ENCODE measurements at regions not wholly inside any gene's neighbourhood (a gene's known extent, or its start where the extent isn't known, plus 50 kb on each side); places are given as distances from the start of the nearest gene placed in this dataset.

- DNase-seq (ENCODE audit: low read depth in 2 of 2), result no peak
Observed at GRCh38 chr15:47364230-47365141, 352.8 kb upstream of the SEMA6D start.

DNA sequence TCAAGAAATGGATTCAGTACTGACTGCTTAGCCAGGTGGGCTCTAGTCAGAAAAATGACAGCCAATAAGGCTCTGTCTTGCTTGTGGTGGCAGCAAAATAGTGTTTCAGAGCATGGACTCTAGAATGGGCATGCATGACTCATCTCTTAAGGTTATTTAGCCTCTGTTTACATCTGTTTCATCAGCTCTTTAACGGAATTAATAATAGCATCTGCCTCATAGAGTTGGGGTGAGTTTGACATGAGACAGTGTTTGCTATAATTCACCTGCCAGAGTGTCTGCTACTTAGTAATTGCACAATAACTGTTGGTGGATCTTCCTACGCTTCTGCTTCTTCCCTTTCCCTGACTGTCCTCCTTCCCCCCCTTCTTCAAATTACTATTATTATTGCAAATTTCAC lies 350.4 kb upstream of the SEMA6D start:
- no peak for DNase-seq (ENCODE audit: low read depth in 2 of 2)

GRCh38 chr15:47367726-47368390 lies 349.4 kb upstream of the SEMA6D start:
- no peak for DNase-seq (ENCODE audit: low read depth in 2 of 2)

DNA sequence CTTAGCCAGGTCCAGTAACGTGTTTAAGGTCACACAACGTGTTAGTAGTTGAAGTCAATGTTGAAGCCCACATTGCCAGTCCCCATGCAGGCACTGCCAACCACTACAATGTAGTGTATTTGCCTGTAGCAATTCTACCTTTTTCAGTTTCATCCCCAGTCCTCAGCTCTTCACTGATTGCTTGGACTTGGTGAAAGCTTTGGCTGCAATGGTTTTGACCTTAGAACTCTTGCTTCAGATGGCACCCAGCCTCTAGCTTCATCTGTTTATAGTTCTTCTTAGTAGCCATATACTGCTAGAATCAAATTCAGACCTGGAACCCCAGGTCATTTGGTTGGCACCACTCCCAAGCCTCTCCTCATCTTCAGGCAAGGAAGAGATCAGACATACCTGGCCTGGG lies 345.4 kb upstream of the SEMA6D start:
- no peak for DNase-seq (ENCODE audit: low read depth in 2 of 2)

DNA sequence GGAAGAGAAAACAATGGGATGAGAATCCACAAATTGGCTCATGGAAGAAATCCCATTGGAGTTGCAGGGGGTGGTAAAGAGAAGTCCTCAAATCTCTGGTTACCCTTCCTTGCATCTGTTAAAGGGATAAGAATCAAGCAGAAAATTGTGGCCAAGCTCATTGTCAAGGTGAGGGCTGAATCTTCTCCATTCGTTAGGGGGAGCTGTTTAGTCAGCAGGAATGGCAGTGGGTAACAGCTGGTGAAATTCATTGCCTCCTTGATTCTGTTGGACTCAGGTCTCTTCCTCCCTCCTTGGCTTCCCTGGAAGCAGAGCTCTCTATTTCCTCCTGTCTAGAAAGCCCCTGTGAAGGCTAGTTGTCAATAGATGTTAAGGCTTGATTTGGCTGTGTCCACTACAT lies 343.1 kb upstream of the SEMA6D start:
- DNase-seq (ENCODE audit: low read depth in 2 of 2), result no peak

DNA sequence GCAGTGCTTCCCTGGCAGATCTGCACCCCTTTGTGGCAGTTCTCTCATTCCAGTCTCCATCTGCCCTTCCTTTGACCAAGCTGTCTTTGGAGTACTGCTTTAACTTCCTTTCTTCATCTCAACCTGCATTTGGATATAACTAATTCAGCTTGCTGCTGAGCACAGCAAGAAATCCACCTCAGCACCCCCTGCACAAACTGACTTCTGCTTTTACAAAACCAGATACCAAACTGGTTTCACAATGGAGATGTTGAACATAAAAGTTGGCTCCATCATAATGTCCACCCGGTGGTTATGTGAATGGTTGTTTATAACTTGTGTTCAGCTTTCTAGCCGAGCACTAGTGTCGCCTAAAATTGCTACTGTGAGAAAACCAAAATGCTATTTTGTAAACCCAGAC lies 341.1 kb upstream of the SEMA6D start:
- DNase-seq (ENCODE audit: low read depth in 2 of 2), result no peak

- DNase-seq (ENCODE audit: low read depth in 2 of 2), result no peak
Observed at GRCh38 chr15:47377465-47377864, 339.8 kb upstream of the SEMA6D start.

GRCh38 chr15:47378527-47378926 lies 338.8 kb upstream of the SEMA6D start:
- no peak for DNase-seq (ENCODE audit: low read depth in 2 of 2)

DNA sequence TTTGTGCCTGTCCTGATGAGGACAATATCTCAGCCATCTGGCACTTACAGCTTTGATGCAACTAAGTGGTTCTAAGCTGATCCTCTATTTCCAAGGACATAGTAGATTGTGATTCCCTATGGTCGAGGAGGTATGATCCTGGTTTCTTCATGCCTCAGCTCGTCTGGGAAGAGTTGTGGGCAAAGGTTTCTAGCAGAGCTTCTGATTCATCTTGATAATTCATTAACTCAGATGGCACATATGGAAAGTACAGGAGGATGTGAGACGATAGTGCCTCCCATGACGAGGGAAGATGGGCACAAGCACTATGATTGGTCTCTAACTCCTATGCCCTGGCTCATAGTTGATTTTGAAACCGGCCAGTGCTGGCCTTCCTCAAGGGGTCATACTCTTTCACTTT lies 334.2 kb upstream of the SEMA6D start:
- DNase-seq (ENCODE audit: low read depth in 2 of 2), result no peak

DNA sequence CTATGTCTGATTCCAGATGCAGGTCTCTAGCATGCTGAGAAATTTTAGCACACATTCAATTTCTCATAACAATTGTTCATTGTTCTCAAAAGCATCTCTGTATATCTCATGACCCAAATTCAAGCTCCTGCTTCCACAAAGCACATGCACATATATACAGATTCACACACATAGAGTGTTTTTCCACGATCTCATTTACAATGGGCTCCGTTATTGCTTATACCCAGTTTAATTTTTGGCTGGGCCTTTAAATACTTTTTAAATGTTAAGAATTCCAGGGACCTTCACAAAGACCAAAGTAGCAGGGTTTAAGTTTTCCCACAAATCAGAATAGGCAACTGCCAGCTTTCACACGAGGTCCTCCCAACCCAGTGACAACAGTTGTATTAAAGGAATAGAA lies 333.5 kb upstream of the SEMA6D start:
- DNase-seq (ENCODE audit: low read depth in 2 of 2), result no peak

GRCh38 chr15:47384341-47384740 lies 333.0 kb upstream of the SEMA6D start:
- no peak for DNase-seq (ENCODE audit: low read depth in 2 of 2)

DNA sequence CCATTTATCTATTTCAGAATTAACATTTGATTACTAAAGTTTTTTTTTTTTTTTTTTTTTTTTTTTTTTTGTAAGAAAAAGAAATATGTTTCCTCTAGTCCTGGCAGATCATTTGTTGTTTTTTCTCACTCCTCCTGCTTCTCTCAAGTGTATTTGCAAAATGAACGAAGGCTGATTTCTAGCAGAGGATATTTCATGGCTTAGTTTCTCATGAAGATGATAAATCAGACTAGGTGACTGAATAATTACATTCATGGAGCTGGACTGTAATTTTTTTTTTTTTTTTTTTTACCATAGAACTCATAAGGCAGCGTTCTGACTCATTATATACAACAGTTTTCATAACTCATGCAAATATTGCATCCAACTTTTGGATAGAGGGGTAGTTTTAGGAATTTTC lies 332.5 kb upstream of the SEMA6D start:
- no peak for DNase-seq (ENCODE audit: low read depth in 2 of 2)

DNA sequence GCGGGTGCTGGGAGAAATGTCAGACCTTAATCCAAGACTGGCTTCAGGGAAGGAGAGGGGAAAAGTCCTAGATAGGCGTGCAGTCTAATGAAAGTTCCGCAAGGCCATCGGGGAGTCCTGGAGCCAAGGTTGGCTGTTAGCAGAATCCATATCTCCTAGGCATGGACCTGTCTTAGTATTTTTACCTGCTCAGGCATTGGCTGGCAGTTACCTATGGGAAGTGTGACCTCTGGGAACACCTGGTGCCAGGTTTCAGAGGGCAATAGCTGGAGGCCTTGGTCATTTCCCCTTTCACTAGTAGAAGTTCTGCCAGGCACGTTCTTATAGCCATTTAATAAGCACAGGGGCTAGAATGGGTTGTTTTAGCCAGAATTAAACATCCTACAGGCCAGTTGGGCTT lies 330.8 kb upstream of the SEMA6D start:
- DNase-seq (ENCODE audit: low read depth in 2 of 2), result no peak

DNA sequence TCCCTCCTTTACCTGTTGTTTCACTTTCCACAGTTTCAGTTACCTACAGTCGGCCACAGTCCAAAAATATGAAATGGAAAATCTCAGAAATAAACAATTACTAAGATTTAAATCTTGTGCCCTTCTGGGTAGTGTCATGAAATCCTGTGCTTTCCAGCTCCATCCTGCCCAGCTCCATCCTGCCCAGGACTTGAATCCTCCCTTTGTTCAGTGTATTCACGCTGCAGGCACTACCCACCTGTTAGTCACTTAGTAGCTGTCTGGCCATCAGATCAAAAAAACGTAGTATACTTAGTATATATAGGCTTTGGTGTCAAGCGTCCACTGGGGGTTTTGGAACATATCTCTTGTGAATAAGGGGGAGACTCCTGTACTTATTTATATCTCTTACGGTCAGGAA lies 329.0 kb upstream of the SEMA6D start:
- DNase-seq (ENCODE audit: low read depth in 2 of 2), result no peak

- DNase-seq (ENCODE audit: low read depth in 2 of 2), result no peak
Observed at GRCh38 chr15:47390208-47390765, 327.0 kb upstream of the SEMA6D start.

DNA sequence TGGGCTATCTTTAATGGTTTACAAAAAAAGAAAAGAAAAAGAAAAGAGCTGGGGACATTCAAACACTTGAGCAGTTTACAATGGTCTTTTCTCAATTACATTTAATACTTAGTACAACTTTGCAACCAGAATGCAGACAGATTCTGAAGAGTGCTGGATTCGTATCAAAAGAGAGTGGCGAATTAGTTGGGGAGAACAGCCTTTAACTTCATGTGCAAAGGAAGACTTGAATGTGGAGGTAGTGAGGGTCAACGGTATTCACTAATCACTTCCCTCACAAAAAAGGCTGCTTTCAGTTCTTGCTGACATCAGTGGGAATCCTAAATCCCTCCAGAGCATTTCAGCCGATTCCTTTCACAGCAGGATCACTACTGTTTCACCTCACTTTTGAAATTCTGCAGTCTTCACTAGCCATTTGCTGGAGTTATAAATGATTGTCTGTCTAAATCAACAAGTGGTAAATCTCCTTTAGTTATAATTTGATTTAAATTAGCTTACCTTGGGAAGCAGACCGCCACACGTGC lies 323.0 kb upstream of the SEMA6D start:
- no peak for DNase-seq (ENCODE audit: low read depth in 2 of 2)

- no peak for DNase-seq (ENCODE audit: low read depth in 2 of 2)
Observed at GRCh38 chr15:47395076-47395475, 322.2 kb upstream of the SEMA6D start.

DNA sequence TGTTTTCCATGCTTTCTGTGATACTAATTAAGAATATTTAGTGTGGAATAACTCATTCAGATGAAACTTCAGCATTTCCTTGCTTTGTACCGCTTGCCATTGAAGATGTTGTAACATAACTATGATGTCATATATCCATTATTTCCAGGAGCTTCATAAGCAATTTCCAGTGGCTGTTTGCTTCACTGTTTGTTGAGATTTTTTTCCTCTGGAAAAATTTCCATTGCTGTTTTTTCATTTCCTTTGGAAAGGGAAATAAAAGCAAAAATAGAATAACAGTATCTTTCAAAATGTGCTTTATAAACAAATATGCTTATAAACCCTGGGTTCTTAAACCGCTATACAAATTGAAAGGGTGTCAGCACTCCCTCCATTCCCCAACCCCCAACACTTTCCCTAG lies 319.6 kb upstream of the SEMA6D start:
- no peak for DNase-seq (ENCODE audit: low read depth in 2 of 2)

- DNase-seq (ENCODE audit: low read depth in 2 of 2), result no peak
Observed at GRCh38 chr15:47398132-47398531, 319.2 kb upstream of the SEMA6D start.

DNA sequence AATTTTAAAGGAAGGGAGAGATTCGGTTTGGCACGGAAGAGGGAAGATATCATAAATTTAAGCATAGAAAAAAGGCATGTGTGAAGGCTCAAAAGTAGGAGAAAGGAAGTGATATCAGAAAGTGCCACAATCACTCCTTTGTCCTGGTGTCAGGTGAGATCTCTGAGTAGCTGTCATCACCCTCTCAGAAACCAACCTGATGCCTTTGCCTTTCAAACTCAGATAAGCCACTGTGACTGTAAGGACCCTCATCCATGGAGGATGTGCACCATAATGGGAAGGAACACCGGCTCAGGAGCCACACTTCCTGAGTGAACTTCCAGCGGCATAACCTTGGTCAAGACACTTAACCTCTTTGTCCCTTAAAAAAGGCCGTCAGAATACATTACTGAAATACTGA lies 318.7 kb upstream of the SEMA6D start:
- no peak for DNase-seq (ENCODE audit: low read depth in 2 of 2)

DNA sequence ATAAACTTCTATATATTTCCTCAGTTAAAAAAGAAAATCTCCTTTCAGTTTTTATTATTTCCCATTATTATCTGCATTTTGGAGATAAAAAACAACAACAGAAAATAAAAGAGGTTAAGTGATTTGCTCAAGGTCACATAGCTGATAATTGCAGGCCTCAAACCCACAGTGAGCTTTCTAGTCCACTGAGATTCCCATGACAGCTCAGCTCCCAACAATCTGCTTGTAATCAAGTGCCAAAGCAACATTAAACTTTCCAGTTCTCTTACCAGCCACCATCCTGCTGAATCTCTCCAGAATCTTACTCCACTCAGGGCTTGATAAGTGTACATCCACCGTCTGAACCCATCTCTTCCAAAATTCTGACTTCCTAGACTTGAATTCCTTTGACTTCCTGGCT lies 318.2 kb upstream of the SEMA6D start:
- no peak for DNase-seq (ENCODE audit: low read depth in 2 of 2)

DNA sequence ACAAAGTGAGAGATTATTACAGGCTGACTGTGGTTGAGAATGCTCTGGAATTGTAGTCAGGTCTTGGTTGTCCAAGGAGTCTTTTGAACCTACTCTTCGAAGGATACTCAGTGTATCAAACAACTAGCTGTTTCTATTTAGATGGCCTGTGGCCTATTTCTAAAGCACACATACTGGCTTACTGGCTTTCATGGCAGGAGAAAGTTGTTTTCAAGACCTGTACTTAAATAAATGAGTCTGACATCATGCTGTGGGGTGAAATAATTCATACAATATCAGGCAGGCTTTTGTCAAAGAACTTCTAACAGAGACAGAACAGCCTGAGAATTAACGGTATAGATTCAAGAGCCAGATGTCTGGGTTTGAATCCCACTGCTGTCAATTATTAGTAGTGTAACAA lies 316.7 kb upstream of the SEMA6D start:
- DNase-seq (ENCODE audit: low read depth in 2 of 2), result no peak

DNA sequence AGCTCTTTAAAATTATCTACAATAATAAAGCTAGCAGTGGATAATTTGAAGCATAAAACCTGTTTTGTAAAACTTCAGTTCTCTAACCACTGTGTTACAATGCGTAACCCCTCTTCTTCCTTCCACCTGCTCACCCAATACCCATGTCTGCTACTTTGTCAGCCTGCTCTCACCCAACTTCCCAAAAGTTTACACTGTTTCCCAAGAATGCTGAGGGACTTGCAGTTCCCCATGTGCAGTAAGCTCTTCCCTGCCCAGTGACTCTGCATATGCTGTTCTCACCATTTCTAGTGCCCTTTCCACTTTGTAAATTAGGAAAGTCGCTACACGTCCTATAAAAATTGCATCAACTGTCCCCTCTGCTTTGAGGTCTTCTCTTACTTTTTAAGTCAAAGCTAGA lies 315.9 kb upstream of the SEMA6D start:
- DNase-seq (ENCODE audit: low read depth in 2 of 2), result no peak
